HCEC 1CT (cell line): ENCODE measurements at regions not wholly inside any gene's neighbourhood (a gene's known extent, or its start where the extent isn't known, plus 50 kb on each side); places are given as distances from the start of the nearest gene placed in this dataset.
"Not testable (repeated sequence)": the region's sequence is repeated elsewhere in the genome, so short reads cannot be mapped to it uniquely, and the experiment has no call there.

Experiments
- DNase-seq: peaks from one replicate; pipeline ENCODE4 v3.0.0-alpha.2; 2017

DNA sequence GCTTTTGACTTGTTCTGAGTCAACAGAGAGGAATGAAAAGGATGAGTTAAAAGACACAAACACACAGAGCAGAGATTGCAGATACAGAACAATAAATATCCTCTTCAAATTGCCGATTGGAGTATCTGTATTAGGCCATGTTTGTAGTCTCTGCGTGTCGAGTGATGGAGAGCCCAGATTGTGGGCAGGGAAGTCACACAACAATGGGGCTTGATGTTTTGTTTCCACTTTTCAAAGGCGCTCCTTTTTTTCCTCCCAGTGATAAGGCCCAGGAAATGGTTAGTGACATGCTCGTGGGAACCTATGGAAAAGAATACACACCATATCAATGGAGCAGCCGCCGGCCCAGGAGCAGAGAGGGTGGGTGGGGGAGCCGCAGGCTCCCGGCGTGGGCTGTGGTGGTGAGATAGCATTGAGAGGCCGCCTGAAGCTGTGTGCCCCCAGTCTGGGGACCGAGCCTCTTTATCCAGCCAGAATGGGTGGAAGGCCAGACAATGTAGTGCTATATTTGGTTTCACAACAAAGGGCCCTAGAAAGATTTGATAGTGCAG, 555.9 kb downstream of the INSC start:
- no peak for DNase-seq

DNA sequence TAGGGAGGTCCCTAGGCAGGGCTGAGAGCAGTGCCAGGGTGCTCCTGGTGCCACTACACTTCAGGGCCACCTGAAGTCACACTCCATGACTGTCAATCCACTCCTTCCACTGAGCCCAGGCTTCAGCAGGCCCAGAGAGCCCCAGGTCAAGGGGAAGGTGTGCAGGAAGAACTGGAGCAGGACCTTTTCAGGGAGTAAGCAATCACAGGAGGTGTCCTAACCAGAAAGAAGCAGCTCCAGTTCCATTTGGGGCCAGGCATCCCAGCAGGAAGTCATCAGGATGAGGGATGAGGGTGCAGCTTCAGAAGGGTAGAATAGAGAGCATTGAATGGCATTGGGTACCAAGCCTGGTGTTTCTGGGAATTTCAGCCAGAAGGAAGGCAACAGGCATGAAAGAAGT, 556.5 kb downstream of the INSC start:
- DNase-seq, result no peak

DNA sequence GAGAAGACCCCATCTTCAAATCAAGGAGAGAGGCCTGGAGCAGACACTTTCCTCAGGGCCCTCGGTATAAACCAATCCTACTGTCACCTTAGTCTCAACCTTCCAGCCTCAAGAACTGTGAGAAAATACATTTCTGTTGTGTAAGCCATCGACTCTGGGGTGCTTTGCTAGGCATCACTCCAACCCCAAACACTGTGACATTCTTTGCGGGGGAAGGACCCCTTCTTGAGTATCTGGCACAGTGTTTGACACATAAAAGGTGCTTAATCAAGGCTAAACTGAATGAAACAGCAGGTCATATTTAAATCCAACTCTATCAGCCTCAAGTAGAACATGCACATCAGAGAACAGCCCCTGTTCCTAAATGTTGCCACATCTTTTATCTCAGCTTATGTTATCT, 558.1 kb downstream of the INSC start:
- DNase-seq, result no peak

- DNase-seq, result no peak
Measured at GRCh38 chr11:15673408-15673831, 558.7 kb downstream of the INSC start.

DNA sequence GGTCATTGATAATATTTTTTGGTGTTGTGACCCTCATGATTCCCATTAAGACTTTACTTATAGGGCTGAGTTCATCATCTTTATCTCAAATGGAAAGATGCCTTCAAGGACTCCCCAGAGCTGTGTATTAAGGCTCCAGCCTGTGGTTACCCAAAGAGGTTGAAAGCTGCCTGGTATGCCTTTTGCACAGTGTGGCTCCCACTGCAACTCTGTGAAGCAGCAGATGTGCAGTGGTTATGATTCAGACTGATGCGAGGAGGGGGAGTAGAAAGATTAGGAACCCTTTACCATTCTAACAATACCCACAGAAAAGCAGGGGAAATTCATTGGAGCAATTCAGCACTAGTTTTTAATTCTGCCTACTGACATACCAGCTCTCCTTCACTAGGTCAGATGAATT, 560.0 kb downstream of the INSC start:
- no peak for DNase-seq

DNA sequence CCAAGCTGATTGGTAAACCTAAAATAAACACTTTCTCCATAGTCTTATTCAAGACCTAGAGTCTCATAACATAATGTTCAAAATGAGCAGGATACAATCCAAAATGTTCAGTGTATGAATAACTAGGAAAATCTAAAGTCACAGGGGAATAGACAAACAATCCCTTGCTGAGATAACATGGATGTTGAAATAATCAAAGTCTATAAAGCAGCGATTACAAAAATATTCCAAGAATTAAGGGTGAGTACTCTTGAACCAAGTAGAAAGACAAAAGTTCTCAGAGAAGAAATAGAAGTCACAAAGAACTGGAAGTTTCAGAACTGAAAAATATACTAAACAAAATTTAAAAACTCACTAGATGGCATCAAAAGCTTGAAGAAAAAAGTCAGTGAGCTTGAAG, 561.0 kb downstream of the INSC start:
- DNase-seq, result no peak

DNA sequence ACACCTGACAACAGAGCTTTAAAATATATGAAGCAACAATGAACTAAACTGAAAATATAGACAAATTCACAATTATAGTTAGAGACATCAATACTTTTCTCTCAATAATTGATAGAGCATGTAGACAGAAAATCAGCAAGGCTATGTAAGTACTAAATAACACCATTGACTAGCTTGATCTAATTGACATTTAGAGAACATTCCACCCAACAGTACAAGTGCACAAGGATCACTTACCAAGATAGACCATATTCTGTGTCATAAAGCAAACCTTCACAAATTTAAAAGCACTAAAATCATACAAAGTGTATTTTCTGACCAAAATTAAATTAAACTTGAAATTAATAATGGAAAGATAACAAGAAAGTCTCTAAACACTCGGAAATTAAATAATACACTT, 562.5 kb downstream of the INSC start:
- DNase-seq, result no peak

- no peak for DNase-seq
Measured at GRCh38 chr11:15683528-15683927, 568.8 kb downstream of the INSC start.

GRCh38 chr11:15685306-15685705, 570.6 kb downstream of the INSC start:
- DNase-seq, result no peak

GRCh38 chr11:15686259-15686658, 571.5 kb downstream of the INSC start:
- not testable (repeated sequence) for DNase-seq

GRCh38 chr11:15687342-15687741, 572.6 kb downstream of the INSC start:
- DNase-seq, result no peak

- no peak for DNase-seq
Measured at GRCh38 chr11:15688351-15688792, 573.6 kb downstream of the INSC start.

- no peak for DNase-seq
Measured at GRCh38 chr11:15690320-15690719, 575.6 kb downstream of the INSC start.

DNA sequence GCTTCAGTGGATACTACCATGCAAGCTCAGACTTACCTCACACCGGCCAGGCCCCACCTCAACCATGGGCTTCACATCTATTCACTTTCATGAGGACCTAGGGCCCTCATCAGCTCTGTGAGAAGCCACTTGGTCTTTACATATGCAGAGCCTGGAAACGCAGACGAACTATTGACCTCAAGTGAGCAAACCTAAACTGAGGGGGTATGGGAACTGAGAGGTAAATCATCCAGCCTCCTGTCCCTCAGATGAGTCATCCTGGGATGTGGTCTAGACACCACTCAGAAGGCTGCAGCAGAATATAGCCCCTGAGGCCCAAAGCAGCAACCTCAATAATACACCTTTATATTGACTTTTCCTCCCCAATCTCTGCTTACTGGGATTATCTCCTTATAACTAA, 578.0 kb downstream of the INSC start:
- no peak for DNase-seq

GRCh38 chr11:15695096-15695721, 580.5 kb downstream of the INSC start:
- no peak for DNase-seq

DNA sequence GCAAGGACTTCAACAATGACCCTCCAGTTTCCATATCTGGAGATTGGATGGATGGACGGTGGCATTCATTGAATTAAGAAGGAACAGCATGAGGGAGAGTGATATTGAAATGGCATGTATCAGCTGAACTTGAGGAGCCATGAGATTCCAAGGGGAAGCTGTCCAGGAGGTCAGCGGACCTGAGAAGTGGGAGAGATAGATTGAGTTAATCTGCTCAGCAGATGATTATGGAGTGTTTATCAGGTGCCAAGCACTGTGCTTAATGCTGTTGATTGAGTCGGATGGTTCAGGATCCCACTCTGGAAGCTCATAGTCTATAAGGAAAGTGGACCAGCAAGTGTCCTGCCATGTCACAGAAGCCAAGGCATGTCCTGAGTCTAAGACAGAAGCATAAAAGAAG, 581.3 kb downstream of the INSC start:
- no peak for DNase-seq

DNA sequence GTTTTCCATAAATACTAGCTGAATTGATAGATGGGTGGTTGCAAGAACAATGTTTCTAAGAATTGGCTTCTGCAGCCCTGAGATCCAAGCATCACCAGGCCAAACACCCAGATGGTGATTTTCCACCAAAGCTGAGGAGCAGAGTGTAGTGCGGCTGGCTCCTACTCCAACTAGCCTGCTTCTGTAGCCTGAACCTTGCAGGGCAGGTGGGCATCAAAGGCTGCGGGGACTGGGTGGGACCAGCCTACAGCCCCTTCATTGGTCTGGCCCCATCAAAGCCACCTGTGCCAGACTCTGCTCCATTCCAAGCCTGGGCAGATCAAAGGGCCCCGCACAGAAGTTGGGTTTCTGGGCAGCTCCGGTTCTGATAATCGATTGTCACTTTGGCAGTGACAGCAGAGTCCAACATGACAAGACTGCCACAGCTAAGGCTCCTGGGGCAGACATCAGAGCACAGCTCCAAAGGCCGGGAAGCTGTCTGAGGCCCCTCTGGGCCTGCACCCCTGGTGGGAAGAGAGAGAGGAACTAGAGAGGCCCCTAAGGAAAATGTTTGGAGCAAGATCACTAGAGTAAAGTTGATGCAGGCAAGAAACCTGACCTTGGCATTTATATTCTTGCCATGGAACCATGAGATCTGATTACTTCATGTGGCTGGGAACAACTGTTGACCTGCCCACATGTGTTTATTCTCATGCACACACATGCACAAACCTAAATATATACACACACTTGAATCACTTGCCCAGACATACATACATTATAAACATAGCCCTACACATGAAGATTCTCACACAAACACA, 582.9 kb downstream of the INSC start:
- no peak for DNase-seq

- no peak for DNase-seq
Measured at GRCh38 chr11:15698855-15699254, 584.1 kb downstream of the INSC start.

DNA sequence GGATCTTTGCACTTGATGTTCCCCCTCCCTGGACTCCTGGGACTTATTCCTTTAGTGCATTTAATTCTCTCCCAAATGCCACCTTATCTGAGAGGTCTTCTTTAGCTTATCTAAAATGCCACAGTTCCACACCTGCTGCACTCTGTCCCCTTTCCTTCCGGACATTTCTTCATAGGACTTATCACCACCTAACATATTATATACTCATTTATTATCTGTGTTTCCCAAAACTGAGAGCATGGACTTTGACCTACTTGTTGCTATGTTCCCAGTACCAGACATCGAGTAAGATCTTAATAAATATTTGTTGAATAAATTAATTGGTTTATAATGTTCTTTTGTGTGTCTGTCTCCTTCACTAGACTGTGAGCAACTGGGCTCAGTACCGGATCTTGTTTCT, 585.3 kb downstream of the INSC start:
- DNase-seq, result no peak

GRCh38 chr11:15700456-15700855, 585.7 kb downstream of the INSC start:
- DNase-seq, result no peak

DNA sequence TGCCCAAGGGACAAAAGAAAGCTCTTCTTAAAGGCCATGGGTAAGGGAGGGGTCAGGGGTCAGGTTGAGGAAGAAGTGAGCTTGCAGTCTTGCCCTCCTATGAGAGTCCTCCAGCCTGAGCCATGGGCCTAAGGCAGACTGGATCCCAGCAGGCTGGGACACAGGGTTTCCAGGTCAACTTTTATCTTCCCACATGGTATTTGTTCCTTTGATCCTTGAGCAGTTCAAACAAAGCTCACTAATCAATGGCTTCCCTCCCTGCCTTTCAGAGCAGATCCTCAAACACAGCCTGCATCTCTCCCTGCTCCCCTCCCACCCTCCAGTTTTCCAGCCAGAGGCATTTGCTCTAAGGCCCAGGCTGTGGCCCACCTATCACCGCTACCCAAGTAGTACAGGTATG, 589.3 kb downstream of the INSC start:
- no peak for DNase-seq

- no peak for DNase-seq
Measured at GRCh38 chr11:15704556-15704955, 589.8 kb downstream of the INSC start.

DNA sequence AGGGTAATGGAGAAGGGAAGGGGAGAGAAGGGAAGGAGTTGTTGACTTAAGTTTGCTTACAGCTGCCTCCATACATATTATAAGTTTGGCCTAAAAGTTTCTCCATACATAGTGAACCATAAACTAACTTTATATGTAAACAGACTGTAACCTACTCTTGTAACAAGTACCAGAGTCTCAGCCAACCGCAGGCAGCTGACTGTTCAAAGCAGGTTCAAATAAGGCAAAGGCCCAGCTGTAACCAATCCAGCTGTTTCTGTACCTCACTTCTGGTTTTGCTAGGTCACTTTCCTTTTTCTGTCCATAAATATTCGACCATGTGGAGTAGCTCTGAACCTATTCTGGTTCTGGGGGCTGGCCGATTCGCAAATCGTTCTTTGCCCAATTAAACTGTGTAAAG, 591.2 kb downstream of the INSC start:
- DNase-seq, result no peak

DNA sequence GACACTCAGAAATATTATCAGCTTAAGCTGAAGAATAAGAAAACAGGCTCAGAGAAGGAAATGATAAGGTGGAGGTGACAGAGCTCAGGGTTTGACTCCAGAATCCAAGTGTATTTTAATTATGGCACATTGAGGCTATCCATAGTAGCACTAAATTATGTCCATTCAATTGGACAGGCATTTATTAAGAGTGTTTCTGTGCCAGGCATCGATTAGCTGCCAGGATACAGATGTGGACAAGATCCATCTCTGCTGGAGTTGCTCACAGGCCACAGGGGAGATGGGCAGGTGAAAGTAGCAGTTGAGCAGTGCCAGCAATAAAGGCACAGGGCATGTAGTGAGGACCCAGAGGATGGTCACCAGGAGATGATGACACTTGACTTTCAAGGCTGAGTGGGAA, 592.5 kb downstream of the INSC start:
- no peak for DNase-seq
